H1 (cell line): ENCODE measurements at regions not wholly inside any gene's neighbourhood (a gene's known extent, or its start where the extent isn't known, plus 50 kb on each side); places are given as distances from the start of the nearest gene placed in this dataset.

Source experiments
- PHF8 ChIP-seq: fragments of 200-600 bp; sonication (generic); conservative IDR thresholded peaks from 2 replicates; pipeline ENCODE4 v1.7.1; 2012; ENCODE audit warnings: low read depth, mild to moderate bottlenecking, inconsistent platforms, low read length, moderate library complexity
- RFX5 ChIP-seq: IDR thresholded peaks from 2 replicates; pipeline ENCODE4 v1.6.1; 2011; ENCODE audit warnings: low read depth, low read length, improper control_type of control experiment, borderline replicate concordance
- SAP30 ChIP-seq: fragments of 300-600 bp; sonication (generic); IDR thresholded peaks from 2 replicates; pipeline ENCODE4 v1.7.1; 2012; ENCODE audit warnings: low read length, moderate library complexity, mild to moderate bottlenecking, inconsistent platforms; ENCODE audit not compliant: insufficient read depth, insufficient replicate concordance
- SP2 ChIP-seq: IDR thresholded peaks from 2 replicates; pipeline ENCODE4 v1.6.1; 2012; ENCODE audit warnings: mild to moderate bottlenecking, low read length, inconsistent platforms

DNA sequence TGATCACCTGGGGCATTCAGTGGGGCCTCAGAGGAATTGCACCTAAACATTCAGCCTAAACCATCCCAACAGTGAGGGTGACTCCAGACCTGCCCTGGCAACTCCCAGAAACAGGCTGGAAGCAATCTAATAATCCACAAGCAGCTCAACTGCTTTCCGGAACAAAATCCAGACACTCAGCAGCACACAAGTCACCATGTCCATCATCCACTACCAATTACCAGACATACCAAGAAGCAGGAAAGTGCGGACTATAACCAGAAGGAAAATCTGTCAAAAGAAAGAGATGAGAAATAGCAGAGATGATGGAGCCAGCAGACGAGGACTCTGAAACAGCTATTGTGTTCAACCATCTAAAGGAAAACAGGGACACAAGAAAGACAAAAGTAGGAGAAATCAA, 342.6 kb upstream of the ZMIZ1 start (continued):
- TF ChIP-seq SAP30 (no peak), RFX5 (no peak), PHF8 (no peak), SP2 (no peak)
